ENCODE measurements at regions not wholly inside any gene's neighbourhood (a gene's known extent, or its start where the extent isn't known, plus 50 kb on each side); places are given as distances from the start of the nearest gene placed in this dataset.

DNA sequence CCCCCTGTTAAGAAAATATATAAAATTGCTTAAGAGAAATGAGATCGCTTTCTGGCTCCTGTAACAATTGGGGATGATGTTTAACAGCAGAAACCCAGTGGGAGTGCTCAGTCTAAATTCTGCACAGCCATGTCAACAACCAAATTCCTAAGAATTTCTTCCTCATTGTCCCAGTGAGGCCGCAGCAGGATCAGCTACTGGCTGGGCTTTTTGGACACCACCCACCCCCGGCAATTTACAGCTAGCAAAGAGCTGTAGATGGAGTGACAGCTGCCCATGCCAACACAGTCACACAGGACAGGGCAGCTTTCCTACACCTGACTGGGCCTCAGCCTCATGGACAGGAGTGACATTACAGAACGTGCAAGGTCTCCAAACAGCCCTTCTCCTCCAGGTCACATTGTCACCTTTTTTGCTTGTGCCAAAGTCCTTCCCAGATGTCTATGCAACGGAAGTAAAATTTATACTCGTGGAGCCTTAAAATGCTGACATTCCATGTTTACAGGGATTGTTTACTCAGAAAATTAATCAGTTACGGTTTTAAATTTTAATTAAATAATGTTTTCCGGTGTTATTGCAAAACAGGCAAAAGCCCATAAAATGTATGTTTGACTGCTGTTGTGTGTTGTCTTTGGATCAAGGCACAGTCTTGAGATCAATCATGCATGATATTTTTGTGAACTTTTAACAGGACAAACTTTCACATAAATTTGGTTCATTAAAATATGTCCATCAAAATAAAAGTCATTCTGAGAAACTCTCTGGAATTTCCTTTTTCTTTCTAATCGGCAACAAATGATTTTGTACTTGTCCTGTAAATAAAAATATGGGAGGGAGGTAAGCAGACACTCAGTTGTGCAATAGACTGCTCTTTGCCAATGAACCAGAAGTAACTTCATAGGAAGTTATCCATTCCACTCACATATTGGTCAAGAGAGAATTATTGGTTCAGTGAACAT lies 943.2 kb downstream of the MCTP2 start:
- Histone ChIP-seq H3K27me3 (no peaks in the 10 kb centered on the region), H3K9me3 (peaks cover 0 to 3% (median 0%) of the 10 kb centered on the region in 3 donors), H3K4me3 (no peak overlapping the region), H3K36me3 (no peaks in the 10 kb centered on the region), H3K27ac (peak overlapping the region; percentile 50 to 53), H3K4me1 (peaks cover 0 to 49% (median 17%) of the 10 kb centered on the region in 4 donors)
- intact Hi-C loops (cut with DNase I; ENCODE audit: low total_unique reads): loop anchor here (10.0 kb wide), 1 partner anchor 1160 kb away; the partner anchor contains the start of gene NR2F2
- TF ChIP-seq, protein P1, sequence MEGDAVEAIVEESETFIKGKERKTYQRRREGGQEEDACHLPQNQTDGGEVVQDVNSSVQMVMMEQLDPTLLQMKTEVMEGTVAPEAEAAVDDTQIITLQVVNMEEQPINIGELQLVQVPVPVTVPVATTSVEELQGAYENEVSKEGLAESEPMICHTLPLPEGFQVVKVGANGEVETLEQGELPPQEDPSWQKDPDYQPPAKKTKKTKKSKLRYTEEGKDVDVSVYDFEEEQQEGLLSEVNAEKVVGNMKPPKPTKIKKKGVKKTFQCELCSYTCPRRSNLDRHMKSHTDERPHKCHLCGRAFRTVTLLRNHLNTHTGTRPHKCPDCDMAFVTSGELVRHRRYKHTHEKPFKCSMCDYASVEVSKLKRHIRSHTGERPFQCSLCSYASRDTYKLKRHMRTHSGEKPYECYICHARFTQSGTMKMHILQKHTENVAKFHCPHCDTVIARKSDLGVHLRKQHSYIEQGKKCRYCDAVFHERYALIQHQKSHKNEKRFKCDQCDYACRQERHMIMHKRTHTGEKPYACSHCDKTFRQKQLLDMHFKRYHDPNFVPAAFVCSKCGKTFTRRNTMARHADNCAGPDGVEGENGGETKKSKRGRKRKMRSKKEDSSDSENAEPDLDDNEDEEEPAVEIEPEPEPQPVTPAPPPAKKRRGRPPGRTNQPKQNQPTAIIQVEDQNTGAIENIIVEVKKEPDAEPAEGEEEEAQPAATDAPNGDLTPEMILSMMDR (IDR thresholded peaks at IDR 0.05): no peak
- DNase-seq: peak; percentile 46 to 74

DNA sequence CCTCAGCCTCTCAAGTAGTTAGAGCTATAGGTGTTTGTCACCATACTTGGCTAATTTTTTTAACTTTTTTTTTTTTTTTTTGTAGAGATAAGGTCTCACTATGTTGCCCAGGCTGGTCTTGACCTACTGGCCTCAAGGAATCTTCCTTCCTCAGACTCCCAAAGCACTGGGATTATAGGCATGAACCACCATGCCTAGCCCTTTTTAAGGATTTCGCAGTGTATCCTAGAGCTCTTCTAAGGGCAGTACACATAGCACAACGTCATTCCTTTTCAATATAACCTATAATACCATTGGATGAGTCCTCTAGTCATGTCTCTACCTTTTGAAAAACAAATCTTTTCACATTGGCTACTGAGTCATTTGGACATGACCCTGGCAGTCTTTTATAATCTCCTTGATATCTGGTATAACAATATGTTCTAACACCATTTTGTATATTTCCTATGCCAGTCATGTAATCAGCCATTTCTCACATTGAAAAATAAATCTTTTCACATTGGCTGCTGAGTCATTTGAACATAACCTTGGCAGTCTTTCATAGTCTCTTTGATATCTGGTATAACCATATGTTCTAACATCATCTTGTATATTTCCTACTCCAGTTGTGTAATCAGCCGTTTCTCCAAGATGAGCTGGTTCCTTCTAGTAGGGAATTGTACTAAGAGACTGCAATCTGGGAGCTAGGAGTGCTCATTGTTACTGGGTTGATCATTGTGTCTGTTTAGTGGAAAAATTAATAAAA lies 944.7 kb downstream of the MCTP2 start:
- Histone ChIP-seq H3K9me3 (peaks cover 0 to 8% (median 0%) of the 10 kb centered on the region in 3 donors), H3K4me3 (no peak overlapping the region), H3K27ac (peak overlapping the region in 1 of 2 donors; percentile 1), H3K4me1 (peaks cover 0 to 38% (median 10%) of the 10 kb centered on the region in 4 donors), H3K27me3 (no peaks in the 10 kb centered on the region), H3K36me3 (no peaks in the 10 kb centered on the region)
- intact Hi-C loops (cut with DNase I; ENCODE audit: low total_unique reads): loop anchor here (10.0 kb wide), 1 partner anchor 1159 kb away; the partner anchor contains the start of gene NR2F2
- TF ChIP-seq, protein P1 (IDR thresholded peaks at IDR 0.05): no peak
- no peak for DNase-seq

DNA sequence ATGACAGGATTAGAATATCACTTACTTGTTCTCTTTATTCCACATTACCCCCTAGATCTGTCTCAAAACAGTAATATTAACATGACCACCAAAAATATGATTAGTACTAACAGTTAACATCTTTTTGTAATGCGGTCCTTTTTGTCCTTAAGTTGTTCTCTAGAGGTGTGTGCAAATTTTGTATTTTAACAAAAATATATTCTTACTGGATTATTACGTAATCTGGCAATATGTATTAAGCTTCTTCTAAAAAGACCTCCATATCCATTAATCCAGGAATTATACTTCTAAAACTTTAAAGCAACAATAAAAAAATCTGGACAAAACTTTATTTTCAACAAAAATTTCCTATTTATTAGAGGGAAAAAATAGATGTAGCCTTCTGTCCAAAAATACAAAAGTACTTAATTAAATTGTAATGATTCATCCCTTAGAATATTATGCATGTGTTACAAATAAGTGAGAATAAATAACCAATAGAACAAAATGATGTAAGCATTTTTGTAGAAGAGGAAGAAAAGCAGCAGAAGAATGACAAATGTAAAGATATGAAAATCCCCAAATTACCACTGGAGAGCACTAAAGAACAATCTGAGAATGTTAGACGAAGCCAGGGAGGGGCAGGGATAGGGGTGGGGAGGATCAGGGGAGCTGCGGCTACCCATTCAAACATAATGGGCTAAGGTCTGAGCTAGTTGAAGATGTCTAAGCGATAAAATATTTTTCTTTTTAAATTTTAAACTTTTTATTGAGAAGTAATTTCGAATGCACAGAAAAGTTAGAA lies 945.6 kb downstream of the MCTP2 start:
- TF ChIP-seq, protein P1 (IDR thresholded peaks at IDR 0.05): no peak
- intact Hi-C loops (cut with DNase I; ENCODE audit: low total_unique reads): loop anchor here (10.0 kb wide), 1 partner anchor 1158 kb away; the partner anchor contains the start of gene NR2F2
- Histone ChIP-seq H3K36me3 (no peaks in the 10 kb centered on the region), H3K27me3 (no peaks in the 10 kb centered on the region), H3K4me1 (peaks cover 0 to 32% (median 10%) of the 10 kb centered on the region in 4 donors), H3K27ac (no peak overlapping the region), H3K9me3 (peaks cover 0 to 8% (median 0%) of the 10 kb centered on the region in 3 donors), H3K4me3 (no peak overlapping the region)
- no peak for DNase-seq

DNA sequence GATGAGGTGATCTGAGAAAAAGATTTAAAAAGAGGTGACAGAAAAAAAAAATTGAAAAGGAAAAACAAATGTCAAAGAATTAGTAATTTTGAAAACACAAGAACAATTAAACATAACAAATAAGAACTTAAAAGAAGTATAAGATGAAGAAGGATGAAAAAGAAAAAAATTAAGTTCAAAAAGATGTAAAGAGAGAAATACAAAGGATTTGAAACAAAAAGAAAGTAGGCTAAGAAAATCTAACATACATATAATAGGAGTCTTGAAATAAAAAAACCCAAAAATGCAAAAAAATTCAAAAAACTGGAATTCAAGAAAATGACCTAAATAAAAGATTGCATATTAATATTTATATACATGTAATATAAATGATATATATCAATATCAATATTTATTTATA lies 949.2 kb downstream of the MCTP2 start:
- no peak overlapping the region for H3K4me3 ChIP-seq
- TF ChIP-seq, protein P1 (IDR thresholded peaks at IDR 0.05): no peak
- H3K27ac ChIP-seq: no peak overlapping the region
- no peaks in the 10 kb centered on the region for H3K36me3 ChIP-seq
- H3K4me1 ChIP-seq: peaks cover 0 to 9% (median 1%) of the 10 kb centered on the region in 4 donors
- no peak for DNase-seq
- peaks cover 0 to 8% (median 0%) of the 10 kb centered on the region in 3 donors for H3K9me3 ChIP-seq
- intact Hi-C loops (cut with DNase I; ENCODE audit: low total_unique reads): no loop called here
- H3K27me3 ChIP-seq: no peaks in the 10 kb centered on the region

DNA sequence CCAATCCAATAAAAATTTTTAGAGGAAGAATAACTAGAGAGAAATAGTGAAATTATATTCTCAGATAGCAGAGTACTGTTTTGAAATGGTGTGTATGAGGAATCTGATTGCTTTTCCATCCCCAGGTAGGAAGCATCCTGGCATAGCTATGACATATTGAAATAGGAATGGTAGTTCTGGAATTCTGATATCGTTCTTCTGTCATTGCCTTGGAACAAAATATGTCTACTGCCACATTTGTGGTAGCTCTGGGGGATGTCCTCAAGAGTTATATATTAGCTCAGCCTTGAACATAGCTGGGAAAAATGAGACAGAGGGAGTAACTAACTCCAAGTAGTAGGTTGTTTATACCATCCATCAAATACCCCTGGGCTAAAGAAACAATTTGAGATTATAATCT lies 950.7 kb downstream of the MCTP2 start:
- no peak for DNase-seq
- Histone ChIP-seq H3K9me3 (peaks cover 0 to 8% (median 0%) of the 10 kb centered on the region in 3 donors), H3K4me3 (no peak overlapping the region), H3K27me3 (no peaks in the 10 kb centered on the region), H3K4me1 (no peaks in the 10 kb centered on the region), H3K27ac (no peak overlapping the region), H3K36me3 (no peaks in the 10 kb centered on the region)
- TF ChIP-seq, protein P1 (IDR thresholded peaks at IDR 0.05): no peak
- intact Hi-C loops (cut with DNase I; ENCODE audit: low total_unique reads): no loop called here
